Nucleus accumbens (tissue), 56 donors: ENCODE measurements at regions not wholly inside any gene's neighbourhood (a gene's known extent, or its start where the extent isn't known, plus 50 kb on each side); places are given as distances from the start of the nearest gene placed in this dataset.
"Not testable (repeated sequence)": the region's sequence is repeated elsewhere in the genome, so short reads cannot be mapped to it uniquely, and the experiment has no call there.

ENCODE experiments used
- DNase-seq, 56 donors: peaks; one replicate each; lab custom pipeline; 2025; lab: John Stamatoyannopoulos, UW

- no peak for DNase-seq
These were observed 456.5 kb downstream of the EPHA7 start for GRCh38 chr6:92962846-92963245.

GRCh38 chr6:92952111-92952510 is 467.2 kb downstream of the EPHA7 start:
- DNase-seq: not testable (repeated sequence)

- no peak for DNase-seq
These were observed 473.6 kb downstream of the EPHA7 start for GRCh38 chr6:92945799-92946198.

DNA sequence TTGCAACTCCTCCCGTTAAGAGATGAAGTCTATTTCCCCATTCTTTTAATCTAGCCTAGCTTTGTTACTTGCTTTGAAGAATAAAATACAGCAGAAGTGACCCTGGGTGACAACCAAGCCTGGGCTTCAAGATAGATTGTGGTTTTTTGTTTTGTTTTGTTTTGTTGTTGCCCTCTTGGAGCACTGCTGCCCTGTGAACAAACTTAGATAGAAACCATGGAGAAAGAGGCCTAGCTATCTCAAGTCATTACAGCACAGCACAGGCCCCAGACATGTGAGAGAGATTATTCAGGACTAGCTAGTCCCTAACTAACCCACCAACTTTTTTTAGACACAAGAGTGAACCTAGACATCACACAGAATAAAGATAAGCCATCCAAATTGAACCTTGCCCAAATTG is 475.2 kb downstream of the EPHA7 start:
- no peak for DNase-seq

GRCh38 chr6:92942549-92942948 is 476.8 kb downstream of the EPHA7 start:
- no peak for DNase-seq

- DNase-seq: no peak
These were observed 484.7 kb downstream of the EPHA7 start for GRCh38 chr6:92934625-92935024.

- DNase-seq: no peak
These were observed 489.2 kb downstream of the EPHA7 start for GRCh38 chr6:92930171-92930570.

- no peak for DNase-seq
These were observed 497.0 kb downstream of the EPHA7 start for GRCh38 chr6:92922216-92922806.

DNA sequence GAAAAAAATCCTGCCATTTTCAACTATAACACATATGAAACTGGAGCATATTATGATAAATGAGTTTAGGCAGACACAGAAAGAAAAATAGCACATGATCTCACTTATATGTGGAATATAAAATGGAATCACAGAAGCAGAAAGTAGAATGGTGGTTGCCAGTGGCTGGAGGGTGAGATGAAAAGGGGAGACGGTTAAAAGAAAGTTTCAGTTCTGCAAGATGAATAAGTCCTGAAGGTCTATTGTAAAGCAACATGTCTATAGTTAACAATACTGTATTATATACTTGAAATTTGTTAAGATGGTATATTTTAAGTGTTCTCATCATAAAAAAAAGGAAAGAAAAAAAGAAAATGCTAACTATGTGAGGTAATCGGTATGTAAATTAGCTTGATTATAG is 503.9 kb downstream of the EPHA7 start:
- DNase-seq: no peak

- DNase-seq: no peak
These were observed 508.1 kb downstream of the EPHA7 start for GRCh38 chr6:92911301-92911700.

- DNase-seq: no peak
These were observed 508.7 kb downstream of the EPHA7 start for GRCh38 chr6:92910646-92911045.

GRCh38 chr6:92906385-92906784 is 513.0 kb downstream of the EPHA7 start:
- no peak for DNase-seq

DNA sequence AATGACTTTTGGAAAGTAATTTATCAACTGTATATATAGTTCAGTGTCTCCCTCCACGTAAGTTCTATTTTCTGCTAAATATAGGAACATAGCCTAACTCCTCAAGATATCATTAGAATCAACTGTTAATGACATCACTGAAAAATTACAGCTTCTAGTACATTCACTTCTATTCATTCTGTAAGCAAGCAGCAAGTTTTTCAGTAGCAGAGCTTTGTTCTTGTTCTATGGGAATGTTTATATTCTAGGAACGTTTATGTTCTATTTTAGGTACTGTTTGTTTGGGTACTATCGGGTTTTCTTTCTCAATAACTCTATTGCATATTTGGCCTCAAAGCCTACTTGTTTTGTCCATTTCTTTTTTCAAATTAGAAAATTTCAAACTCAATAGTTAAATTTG is 525.6 kb downstream of the EPHA7 start:
- DNase-seq: no peak

DNA sequence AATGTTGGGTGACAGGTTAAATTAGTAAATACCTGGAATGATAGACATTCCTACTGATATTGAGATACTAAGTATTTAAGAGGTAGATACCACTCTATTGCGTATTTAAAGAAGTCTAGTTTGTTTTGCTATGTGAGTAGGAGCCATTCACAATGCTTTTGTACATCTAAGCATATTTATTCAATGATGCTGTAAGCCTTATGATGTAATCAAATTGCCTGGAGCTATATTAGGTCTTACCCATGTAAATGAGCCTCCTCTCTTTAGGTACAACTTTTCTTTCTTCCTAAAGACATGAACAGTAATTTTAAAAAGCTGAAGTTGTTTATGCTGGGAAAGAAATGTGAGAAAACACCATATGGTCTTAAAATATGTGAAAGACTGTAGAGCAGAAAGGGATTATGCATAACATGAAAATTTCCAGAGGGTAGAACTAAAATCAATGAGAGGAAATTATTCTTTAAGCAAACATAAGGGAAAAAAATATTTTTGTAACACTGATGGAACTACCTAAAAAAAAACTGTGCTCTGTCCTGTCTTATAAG is 526.7 kb downstream of the EPHA7 start:
- DNase-seq: no peak

- DNase-seq: no peak
These were observed 531.0 kb downstream of the EPHA7 start for GRCh38 chr6:92888316-92888715.

DNA sequence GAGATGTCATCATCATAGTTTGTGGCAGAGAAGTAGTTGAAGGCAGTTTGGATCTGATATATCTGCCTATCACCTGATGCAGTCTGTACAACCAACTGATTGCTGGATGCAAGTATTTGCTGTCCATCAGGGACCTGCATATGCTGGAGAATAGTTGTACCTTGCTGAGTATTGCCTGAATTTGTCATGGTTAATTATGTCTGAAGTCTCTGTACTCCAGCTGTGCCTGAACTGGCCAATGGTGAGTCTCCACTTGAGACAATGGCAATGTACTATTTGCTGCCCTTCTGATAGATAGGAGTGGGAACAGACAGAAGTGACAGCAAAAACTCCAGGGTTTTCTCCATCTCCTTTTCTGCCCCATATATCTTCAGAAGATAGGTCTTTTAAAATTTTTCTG is 531.5 kb downstream of the EPHA7 start:
- DNase-seq: no peak

- no peak for DNase-seq
These were observed 539.8 kb downstream of the EPHA7 start for GRCh38 chr6:92879526-92879925.

DNA sequence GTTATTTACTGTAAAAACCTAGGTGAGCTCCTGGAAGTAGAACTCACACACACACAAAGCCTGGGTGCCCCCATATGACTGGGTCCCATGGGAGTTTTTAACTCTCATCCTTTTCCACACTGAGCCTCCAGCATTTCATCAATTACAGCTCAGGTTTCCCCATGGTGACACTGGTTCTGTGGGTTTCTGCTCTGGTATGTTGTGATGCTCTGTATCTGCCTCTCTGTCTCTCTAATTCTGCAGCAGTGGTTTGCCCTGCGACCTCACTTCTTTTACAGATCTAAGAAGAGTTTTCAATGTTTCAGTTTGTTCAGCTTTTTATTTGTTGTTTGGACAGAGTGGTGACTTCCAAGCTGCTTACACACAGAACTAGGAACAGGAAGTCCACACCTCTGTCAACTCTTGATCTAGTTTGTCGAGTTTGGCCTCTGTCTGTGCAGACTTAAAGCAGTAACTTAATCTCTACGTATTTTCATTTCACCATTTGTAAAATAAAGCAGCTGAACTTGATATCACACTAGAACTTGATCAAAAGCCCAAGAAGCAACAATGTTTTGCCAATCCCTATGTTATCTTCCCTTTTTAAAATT is 554.3 kb downstream of the EPHA7 start:
- no peak for DNase-seq

GRCh38 chr6:92849636-92850035 is 569.7 kb downstream of the EPHA7 start:
- no peak for DNase-seq

DNA sequence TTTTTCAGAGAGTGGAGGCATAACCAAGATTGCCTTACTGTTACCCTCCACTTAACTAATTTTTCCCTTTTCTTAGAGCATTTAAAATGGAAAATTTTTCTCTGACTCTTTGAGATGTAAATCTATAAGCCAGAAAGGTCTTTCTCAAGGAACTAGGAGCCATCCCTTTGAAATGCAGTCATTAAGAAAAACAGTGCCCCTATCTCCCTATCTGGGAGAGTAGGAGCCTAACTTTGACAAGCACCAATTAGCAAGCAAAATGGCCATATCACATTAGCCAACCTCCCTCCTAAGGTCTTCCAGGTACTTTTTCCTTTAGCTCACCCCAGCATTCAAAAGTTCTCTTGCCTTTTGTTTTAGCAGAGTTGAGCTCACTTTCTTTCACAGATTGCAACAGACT is 570.5 kb downstream of the EPHA7 start:
- no peak for DNase-seq

DNA sequence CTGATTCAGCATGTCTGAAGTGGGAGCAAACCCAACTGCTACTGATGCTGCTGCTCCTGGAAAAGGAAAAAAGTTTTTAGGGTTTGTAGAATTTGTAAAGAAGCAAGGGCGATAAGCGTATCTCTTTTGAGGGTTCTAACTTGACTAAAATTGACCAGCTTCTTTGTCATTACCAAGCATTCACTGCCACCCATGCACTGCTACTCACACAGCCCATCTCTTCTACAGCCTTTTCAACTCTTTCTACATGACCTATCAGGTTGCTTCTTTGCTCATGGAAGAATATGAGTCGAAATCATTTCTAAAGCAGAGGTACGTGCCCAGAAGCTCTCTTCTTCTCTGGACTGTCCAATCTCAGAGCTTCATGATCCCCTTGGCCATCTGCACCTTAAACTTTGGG is 570.9 kb downstream of the EPHA7 start:
- no peak for DNase-seq

DNA sequence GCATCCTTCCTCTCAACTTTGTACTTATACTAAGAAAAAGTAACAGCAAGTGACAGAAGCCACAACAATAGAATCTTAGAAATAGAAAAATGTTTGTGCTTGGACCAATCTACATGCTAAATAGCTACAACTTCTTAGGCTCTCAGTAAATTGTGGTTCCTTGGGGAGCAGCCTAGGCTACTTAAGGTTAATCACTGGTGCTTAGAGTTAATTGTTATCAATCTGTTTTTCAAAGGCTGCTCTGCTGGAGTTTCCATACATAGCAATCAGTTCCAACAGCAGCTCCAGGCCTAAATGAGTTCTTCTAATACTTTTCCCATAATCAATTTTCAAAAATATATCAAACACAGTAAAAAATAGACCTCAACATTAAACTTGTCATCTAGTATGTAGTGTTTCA is 571.4 kb downstream of the EPHA7 start:
- DNase-seq: no peak
